ENCODE measurements at regions not wholly inside any gene's neighbourhood (a gene's known extent, or its start where the extent isn't known, plus 50 kb on each side); places are given as distances from the start of the nearest gene placed in this dataset.

DNA sequence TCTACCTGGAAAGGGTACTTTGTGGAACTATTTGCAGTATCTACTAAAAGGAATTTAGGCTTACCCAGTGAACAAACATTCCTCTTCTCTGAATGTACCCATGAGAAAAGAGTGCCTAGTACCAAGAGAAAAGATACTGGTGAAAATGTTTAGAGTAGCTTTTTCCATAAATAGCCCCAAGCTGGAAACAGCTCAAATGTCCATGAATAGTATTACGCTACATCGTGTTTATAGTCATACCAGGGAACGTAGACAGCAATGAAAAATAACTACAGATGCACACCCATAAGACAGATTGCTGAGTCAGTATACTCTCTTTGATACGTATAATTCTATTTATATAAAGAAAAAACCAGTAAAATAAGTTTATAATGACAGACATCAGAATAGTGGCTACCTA, 285.9 kb downstream of the KLF6 start:
- TF ChIP-seq CTCF (IDR thresholded peaks at IDR 0.05) (no peak), POLR2A (IDR thresholded peaks at IDR 0.05) (no peak)

Data from suprapubic skin (tissue), 3 donors.